Stimulated activated memory B cell treated with anti-CD40 and anti-IgM and Interleukin-4, amounts not matched to agents 10 μg/mL and 1 μg/mL and 100 μg/mL, for 72 hours (primary cell): ENCODE measurements at regions not wholly inside any gene's neighbourhood (a gene's known extent, or its start where the extent isn't known, plus 50 kb on each side); places are given as distances from the start of the nearest gene placed in this dataset.
A peak's percentile ranks its signal among the peaks of the same experiment; 100 is the strongest.
"Not testable (repeated sequence)": the region's sequence is repeated elsewhere in the genome, so short reads cannot be mapped to it uniquely, and the experiment has no call there.

Experiments
- ATAC-seq: fragments of 150-1000 bp; cut with Tn5 transposase; 2 replicates; pipeline ENCODE4 v1.10.0; 2021
- H3K27ac Mint-ChIP-seq: one replicate; pipeline ENCODE4 v1.8.0; 2022; ENCODE audit warnings: mild to moderate bottlenecking, mixed read lengths
- H3K27me3 Mint-ChIP-seq: one replicate; pipeline ENCODE4 v1.8.0; 2022; ENCODE audit warnings: mixed read lengths
- H3K36me3 Mint-ChIP-seq: one replicate; pipeline ENCODE4 v1.8.0; 2022; ENCODE audit warnings: mixed read lengths
- H3K4me1 Mint-ChIP-seq: one replicate; pipeline ENCODE4 v1.8.0; 2022; ENCODE audit warnings: mixed read lengths
- H3K4me3 Mint-ChIP-seq: one replicate; pipeline ENCODE4 v1.8.0; 2022; ENCODE audit warnings: mild to moderate bottlenecking, moderate library complexity, mixed read lengths
- H3K9me3 Mint-ChIP-seq: one replicate; pipeline ENCODE4 v1.8.0; 2022; ENCODE audit warnings: mixed read lengths

- Mint-ChIP-seq H3K27me3 (no peaks in the 10 kb centered on the region), H3K36me3 (no peaks in the 10 kb centered on the region), H3K9me3 (no peaks in the 10 kb centered on the region), H3K4me1 (no peaks in the 10 kb centered on the region), H3K27ac (no peak overlapping the region), H3K4me3 (no peak overlapping the region)
- ATAC-seq = no peak
Observed at GRCh38 chr5:105619725-105620124, 2051.0 kb downstream of the EFNA5 start.

DNA sequence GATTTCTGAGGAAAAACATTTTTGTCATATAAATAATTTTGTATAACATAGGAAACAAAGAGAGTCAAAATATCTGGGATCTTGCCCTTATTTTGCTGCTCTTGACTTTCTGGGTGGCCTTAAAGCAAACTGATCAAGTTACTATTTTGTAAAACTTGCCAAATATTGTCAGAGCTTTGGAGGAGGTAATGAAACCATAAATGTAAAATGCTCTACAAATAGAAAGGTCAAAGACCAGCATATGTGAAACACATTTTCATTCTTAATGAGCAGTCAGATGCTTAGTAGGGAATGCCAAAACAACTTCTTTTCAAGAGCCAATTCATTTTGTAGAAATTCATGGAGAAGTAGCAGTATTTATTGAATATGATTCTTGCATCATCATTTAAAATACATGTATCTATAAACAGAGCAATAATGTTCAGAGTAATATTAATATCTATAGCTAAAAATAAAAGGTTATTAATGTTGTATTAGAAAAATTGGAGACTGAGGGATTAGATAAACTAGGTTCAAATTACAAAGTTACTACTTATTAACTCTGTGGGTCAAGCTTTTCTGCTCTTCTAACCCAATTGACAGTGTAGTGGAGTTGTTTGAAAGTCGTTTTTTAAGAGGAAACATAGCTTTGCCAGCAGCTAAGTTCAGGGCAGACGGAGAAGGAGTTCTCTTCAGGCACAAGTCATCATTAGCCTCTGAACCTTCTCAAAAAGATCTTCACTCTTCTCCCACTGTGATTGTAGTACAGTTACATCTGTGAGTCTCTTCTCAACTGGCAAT, 2053.1 kb downstream of the EFNA5 start:
- no peaks in the 10 kb centered on the region for H3K36me3 Mint-ChIP-seq
- no peaks in the 10 kb centered on the region for H3K27me3 Mint-ChIP-seq

DNA sequence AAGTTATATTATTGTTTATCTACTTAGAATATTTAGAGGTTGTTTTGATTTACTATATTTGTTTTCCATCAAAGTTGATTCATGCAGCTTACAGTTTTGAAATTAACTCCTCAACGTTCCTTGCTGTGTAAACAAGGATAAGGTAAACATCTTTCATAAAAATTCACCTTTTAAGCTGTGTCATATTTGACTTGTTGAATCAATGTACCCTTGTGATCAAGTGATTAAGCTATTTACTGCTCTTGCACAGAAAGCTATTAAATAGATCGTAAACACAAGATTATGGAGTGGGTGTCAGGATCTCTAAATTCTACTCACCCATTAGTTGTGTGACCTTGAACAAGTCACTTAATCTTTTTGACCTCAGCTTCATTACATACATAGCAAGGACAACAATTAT, 2054.0 kb upstream of the NUDT12 start:
- H3K4me1 Mint-ChIP-seq = no peaks in the 10 kb centered on the region
- no peaks in the 10 kb centered on the region for H3K36me3 Mint-ChIP-seq
- H3K27me3 Mint-ChIP-seq = no peaks in the 10 kb centered on the region
- no peaks in the 10 kb centered on the region for H3K9me3 Mint-ChIP-seq
- ATAC-seq = no peak
- H3K4me3 Mint-ChIP-seq = no peak overlapping the region
- H3K27ac Mint-ChIP-seq = no peak overlapping the region

More for the DNA sequence above, 2053.1 kb downstream of the EFNA5 start:
- Mint-ChIP-seq H3K4me3 (no peak overlapping the region), H3K9me3 (no peaks in the 10 kb centered on the region), H3K4me1 (no peaks in the 10 kb centered on the region), H3K27ac (no peak overlapping the region)
- ATAC-seq = no peak

DNA sequence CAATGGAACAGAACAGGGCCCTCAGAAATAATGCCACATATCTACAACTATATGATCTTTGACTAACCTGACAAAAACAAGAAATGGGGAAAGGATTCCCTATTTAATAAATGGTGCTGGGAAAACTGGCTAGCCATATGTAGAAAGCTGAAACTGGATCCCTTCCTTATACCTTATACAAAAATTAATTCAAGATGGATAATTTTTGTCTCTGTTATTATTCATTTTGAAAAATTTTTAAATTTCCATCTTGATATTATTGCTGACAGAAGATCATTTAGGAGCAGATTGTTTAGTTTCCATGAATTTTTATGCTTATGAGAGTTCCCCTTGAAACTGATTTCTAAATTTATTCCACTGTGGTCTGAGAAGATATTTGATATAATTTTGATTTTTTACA, 2039.8 kb upstream of the NUDT12 start:
- not testable (repeated sequence) for ATAC-seq, H3K27ac Mint-ChIP-seq, H3K27me3 Mint-ChIP-seq, H3K4me1 Mint-ChIP-seq, H3K4me3 Mint-ChIP-seq, H3K36me3 Mint-ChIP-seq
- H3K9me3 Mint-ChIP-seq = peaks cover 13% of the 10 kb centered on the region

GRCh38 chr5:105593011-105593760, 2030.6 kb upstream of the NUDT12 start:
- peaks cover 5% of the 10 kb centered on the region for H3K9me3 Mint-ChIP-seq
- no peaks in the 10 kb centered on the region for H3K27me3 Mint-ChIP-seq
- no peaks in the 10 kb centered on the region for H3K4me1 Mint-ChIP-seq
- peak; percentile 20 for ATAC-seq
- H3K36me3 Mint-ChIP-seq = no peaks in the 10 kb centered on the region
- H3K4me3 Mint-ChIP-seq = no peak overlapping the region
- H3K27ac Mint-ChIP-seq = no peak overlapping the region

DNA sequence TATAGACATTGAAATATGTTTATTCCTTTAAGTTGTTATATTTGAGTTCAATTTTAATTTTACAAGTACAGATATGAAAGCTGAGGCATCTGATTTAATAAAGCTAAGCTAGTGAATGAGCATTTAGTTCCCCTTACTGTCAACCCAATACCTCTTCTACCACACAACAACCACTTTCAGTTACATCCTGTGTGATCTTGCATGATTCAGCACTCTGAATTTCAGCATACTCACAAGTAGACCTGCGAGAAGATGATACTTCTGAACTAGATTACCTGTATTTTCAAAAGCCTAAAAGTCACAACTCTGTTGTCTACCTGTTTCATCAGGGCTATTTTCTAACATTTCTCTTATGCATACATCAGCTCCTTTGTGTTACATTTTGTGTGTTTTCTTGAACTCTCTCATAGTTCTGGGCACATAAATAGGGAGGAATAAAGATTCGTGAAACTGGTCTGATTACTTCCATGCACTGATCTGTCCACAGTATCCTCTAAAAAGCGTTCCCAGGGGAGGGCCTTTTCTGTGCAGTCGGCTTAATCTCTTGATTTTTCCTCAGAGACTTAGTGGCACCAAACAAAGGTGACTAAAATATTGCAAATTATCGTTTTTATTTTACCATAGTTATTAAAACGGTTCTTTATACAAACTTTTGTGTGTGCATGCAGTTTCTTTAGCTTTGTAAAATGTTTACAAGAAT, 2025.5 kb upstream of the NUDT12 start:
- Mint-ChIP-seq H3K4me1 (no peaks in the 10 kb centered on the region), H3K4me3 (no peak overlapping the region), H3K27me3 (no peaks in the 10 kb centered on the region), H3K27ac (no peak overlapping the region), H3K36me3 (no peaks in the 10 kb centered on the region), H3K9me3 (peaks cover 9% of the 10 kb centered on the region)
- no peak for ATAC-seq

- Mint-ChIP-seq H3K4me1 (no peaks in the 10 kb centered on the region), H3K27ac (no peak overlapping the region)
Observed at GRCh38 chr5:105581988-105582690, 2019.5 kb upstream of the NUDT12 start.

GRCh38 chr5:105573575-105573974, 2011.0 kb upstream of the NUDT12 start:
- Mint-ChIP-seq H3K4me3 (no peak overlapping the region), H3K27ac (no peak overlapping the region), H3K27me3 (no peaks in the 10 kb centered on the region), H3K9me3 (no peaks in the 10 kb centered on the region), H3K36me3 (no peaks in the 10 kb centered on the region), H3K4me1 (no peaks in the 10 kb centered on the region)
- ATAC-seq = no peak

More at GRCh38 chr5:105581988-105582690, 2019.5 kb upstream of the NUDT12 start:
- Mint-ChIP-seq H3K36me3 (no peaks in the 10 kb centered on the region), H3K27me3 (no peaks in the 10 kb centered on the region), H3K9me3 (peaks cover 9% of the 10 kb centered on the region), H3K4me3 (no peak overlapping the region)
- no peak for ATAC-seq

DNA sequence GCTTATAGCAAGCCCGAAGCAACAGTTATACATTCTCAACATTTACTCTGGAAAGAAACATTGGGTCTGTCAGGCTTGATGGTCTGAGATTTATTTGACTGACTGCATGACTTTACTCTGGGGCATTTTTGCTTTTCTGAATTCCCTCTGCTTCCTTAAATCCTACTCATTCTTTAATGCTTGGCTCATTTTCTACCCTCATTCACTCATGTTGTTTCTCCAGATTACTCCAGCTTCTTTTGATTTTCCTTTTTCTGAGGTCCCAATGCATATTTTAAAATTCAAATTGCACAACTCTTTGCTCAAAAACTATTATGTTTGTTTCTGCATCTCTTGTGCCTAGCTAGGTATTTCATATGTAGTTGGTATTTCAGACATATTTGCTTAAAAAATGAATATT, 2002.9 kb upstream of the NUDT12 start:
- Mint-ChIP-seq H3K9me3 (no peaks in the 10 kb centered on the region), H3K4me3 (no peak overlapping the region), H3K27me3 (no peaks in the 10 kb centered on the region), H3K36me3 (no peaks in the 10 kb centered on the region), H3K27ac (no peak overlapping the region), H3K4me1 (no peaks in the 10 kb centered on the region)
- no peak for ATAC-seq

GRCh38 chr5:105563842-105564241, 2001.3 kb upstream of the NUDT12 start:
- H3K4me1 Mint-ChIP-seq = no peaks in the 10 kb centered on the region
- H3K36me3 Mint-ChIP-seq = no peaks in the 10 kb centered on the region
- H3K4me3 Mint-ChIP-seq = no peak overlapping the region
- H3K27me3 Mint-ChIP-seq = no peaks in the 10 kb centered on the region
- ATAC-seq = no peak
- H3K27ac Mint-ChIP-seq = no peak overlapping the region
- H3K9me3 Mint-ChIP-seq = no peaks in the 10 kb centered on the region

GRCh38 chr5:105554568-105555169, 1992.1 kb upstream of the NUDT12 start:
- Mint-ChIP-seq H3K27ac (no peak overlapping the region), H3K27me3 (no peaks in the 10 kb centered on the region), H3K9me3 (peaks cover 2% of the 10 kb centered on the region), H3K36me3 (no peaks in the 10 kb centered on the region), H3K4me1 (no peaks in the 10 kb centered on the region), H3K4me3 (no peak overlapping the region)
- no peak for ATAC-seq

GRCh38 chr5:105544300-105544699, 1981.7 kb upstream of the NUDT12 start:
- no peaks in the 10 kb centered on the region for H3K27me3 Mint-ChIP-seq
- no peak for ATAC-seq
- no peak overlapping the region for H3K4me3 Mint-ChIP-seq
- H3K36me3 Mint-ChIP-seq = no peaks in the 10 kb centered on the region
- no peak overlapping the region for H3K27ac Mint-ChIP-seq
- H3K9me3 Mint-ChIP-seq = peaks cover 5% of the 10 kb centered on the region
- no peaks in the 10 kb centered on the region for H3K4me1 Mint-ChIP-seq

GRCh38 chr5:105536675-105537074, 1974.1 kb upstream of the NUDT12 start:
- ATAC-seq = no peak
- peaks cover 6% of the 10 kb centered on the region for H3K9me3 Mint-ChIP-seq
- no peaks in the 10 kb centered on the region for H3K4me1 Mint-ChIP-seq
- H3K4me3 Mint-ChIP-seq = no peak overlapping the region
- H3K27ac Mint-ChIP-seq = no peak overlapping the region
- no peaks in the 10 kb centered on the region for H3K36me3 Mint-ChIP-seq
- H3K27me3 Mint-ChIP-seq = no peaks in the 10 kb centered on the region

- Mint-ChIP-seq H3K36me3 (no peaks in the 10 kb centered on the region), H3K4me3 (no peak overlapping the region), H3K9me3 (peaks cover 17% of the 10 kb centered on the region), H3K4me1 (no peaks in the 10 kb centered on the region), H3K27me3 (no peaks in the 10 kb centered on the region), H3K27ac (no peak overlapping the region)
- ATAC-seq = no peak
Observed at GRCh38 chr5:105530716-105531261, 1968.2 kb upstream of the NUDT12 start.
